Ovary (tissue), 7 donors: ENCODE measurements at regions not wholly inside any gene's neighbourhood (a gene's known extent, or its start where the extent isn't known, plus 50 kb on each side); places are given as distances from the start of the nearest gene placed in this dataset.

Experiments
- DNase-seq, 5 donors: peaks; one replicate each; pipeline ENCODE4 v3.0.0-alpha.2; 2019 to 2020
- H3K27ac ChIP-seq, 2 donors: fragments of 200-600 bp; one replicate each; pipeline versions ENCODE4 v1.5.1 to v1.8.0; 2019 to 2022
- H3K27me3 ChIP-seq: fragments of 200-600 bp; one replicate; pipeline ENCODE4 v1.8.0; 2022
- H3K36me3 ChIP-seq: fragments of 200-600 bp; sonication (generic); one replicate; pipeline ENCODE4 v1.5.1; 2019
- H3K4me1 ChIP-seq: one replicate; pipeline ENCODE4 v1.8.1; 2013; ENCODE audit warnings: mild to moderate bottlenecking, moderate library complexity; ENCODE audit not compliant: insufficient read depth
- H3K4me3 ChIP-seq: fragments of 200-600 bp; sonication (generic); one replicate; pipeline ENCODE4 v1.5.1; 2017
- H3K9me3 ChIP-seq, 2 donors: fragments of 200-600 bp in 1 of 2; sonication (generic) in 1 of 2; one replicate each; pipeline versions ENCODE4 v1.5.1 to v1.8.1; 2013 to 2019; ENCODE audit warnings: mild to moderate bottlenecking in 1 of 2, moderate library complexity in 1 of 2
- EP300 ChIP-seq: sonication (generic); formaldehyde crosslinking; IDR thresholded peaks from one replicate; pipeline ENCODE4 v1.6.1; 2017; ENCODE audit warnings: antibody characterized with exemption
- POLR2A ChIP-seq: fragments of 450-650 bp; IDR thresholded peaks from one replicate; pipeline ENCODE4 v1.6.1; 2017; ENCODE audit warnings: antibody characterized with exemption, mild to moderate bottlenecking, moderate library complexity
- WGBS, 3 donors: extraction: QIAGEN DNeasy Blood & Tissue Kit in 1 of 3; methylation state at CpG; one replicate each; pipeline versions ENCODE4 v1.1.5 to v1.1.7; 2013 to 2017; 5-methylcytosine and 5-hydroxymethylcytosine counted together
- intact Hi-C, 4 donors: fragments of 100-400 bp; cut with DNase I; formaldehyde crosslinking; loops; one replicate each; pipeline versions ENCODE4 v1.11.0 to v1.15.1; 2022 to 2023
- TF ChIP-seq, protein P1 (sequence below), 3 donors: fragments of 450-650 bp in 2 of 3; fragments of 200-600 bp in 1 of 3; IDR thresholded peaks; one replicate each; pipeline versions ENCODE4 v1.5.1 to v1.8.0; 2016 to 2022; ENCODE audit warnings: antibody characterized with exemption in 3 of 3, mild to moderate bottlenecking in 1 of 3
- donor health status: DM: no; HTN: no; CAD: no; lungs with moderate emphysema.
- donor health status: DM: no; HTN: no; CAD: no.
- donor health status: Bipolar disorder and iron deficiency.
- donor health status: DM: no; HTN: no; CAD: no.
- donor health status: DM: yes; HTN: yes; CAD: no.

DNA sequence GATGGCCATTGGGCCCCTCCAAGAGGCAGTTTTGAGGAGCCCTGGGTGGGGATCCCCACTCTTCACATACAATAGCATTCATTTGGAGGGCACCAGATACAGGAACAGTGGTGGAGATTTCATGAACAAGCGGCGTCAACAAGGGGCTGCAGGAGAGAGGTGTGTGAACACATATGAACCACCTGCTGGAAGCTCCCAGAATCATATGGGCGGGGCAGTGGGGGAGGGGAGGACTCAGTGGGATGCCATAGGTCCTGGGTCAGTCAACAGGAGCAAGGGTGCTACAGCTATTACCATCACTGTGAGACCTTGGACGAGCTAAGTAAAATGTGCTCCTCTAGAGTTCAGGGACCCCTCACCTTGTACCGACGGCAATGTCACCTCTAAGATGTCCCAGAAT lies 100.4 kb upstream of the IRF2BP2 start:
- Histone ChIP-seq H3K27me3 (no peaks in the 10 kb centered on the region), H3K9me3 (no peaks in the 10 kb centered on the region), H3K27ac (no peak overlapping the region), H3K4me3 (no peak overlapping the region), H3K4me1 (peaks cover 1% of the 10 kb centered on the region), H3K36me3 (no peaks in the 10 kb centered on the region)
- intact Hi-C loops: no loop called here
- DNase-seq: no peak
- WGBS, 3 donors: 95 to 98% (median 97%) methylated on average over 6 of the region's 6 CpGs
- TF ChIP-seq, protein P1, sequence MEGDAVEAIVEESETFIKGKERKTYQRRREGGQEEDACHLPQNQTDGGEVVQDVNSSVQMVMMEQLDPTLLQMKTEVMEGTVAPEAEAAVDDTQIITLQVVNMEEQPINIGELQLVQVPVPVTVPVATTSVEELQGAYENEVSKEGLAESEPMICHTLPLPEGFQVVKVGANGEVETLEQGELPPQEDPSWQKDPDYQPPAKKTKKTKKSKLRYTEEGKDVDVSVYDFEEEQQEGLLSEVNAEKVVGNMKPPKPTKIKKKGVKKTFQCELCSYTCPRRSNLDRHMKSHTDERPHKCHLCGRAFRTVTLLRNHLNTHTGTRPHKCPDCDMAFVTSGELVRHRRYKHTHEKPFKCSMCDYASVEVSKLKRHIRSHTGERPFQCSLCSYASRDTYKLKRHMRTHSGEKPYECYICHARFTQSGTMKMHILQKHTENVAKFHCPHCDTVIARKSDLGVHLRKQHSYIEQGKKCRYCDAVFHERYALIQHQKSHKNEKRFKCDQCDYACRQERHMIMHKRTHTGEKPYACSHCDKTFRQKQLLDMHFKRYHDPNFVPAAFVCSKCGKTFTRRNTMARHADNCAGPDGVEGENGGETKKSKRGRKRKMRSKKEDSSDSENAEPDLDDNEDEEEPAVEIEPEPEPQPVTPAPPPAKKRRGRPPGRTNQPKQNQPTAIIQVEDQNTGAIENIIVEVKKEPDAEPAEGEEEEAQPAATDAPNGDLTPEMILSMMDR (IDR thresholded peaks at IDR 0.05): no peak
- TF ChIP-seq POLR2A: no peak
- no peak for TF ChIP-seq EP300

DNA sequence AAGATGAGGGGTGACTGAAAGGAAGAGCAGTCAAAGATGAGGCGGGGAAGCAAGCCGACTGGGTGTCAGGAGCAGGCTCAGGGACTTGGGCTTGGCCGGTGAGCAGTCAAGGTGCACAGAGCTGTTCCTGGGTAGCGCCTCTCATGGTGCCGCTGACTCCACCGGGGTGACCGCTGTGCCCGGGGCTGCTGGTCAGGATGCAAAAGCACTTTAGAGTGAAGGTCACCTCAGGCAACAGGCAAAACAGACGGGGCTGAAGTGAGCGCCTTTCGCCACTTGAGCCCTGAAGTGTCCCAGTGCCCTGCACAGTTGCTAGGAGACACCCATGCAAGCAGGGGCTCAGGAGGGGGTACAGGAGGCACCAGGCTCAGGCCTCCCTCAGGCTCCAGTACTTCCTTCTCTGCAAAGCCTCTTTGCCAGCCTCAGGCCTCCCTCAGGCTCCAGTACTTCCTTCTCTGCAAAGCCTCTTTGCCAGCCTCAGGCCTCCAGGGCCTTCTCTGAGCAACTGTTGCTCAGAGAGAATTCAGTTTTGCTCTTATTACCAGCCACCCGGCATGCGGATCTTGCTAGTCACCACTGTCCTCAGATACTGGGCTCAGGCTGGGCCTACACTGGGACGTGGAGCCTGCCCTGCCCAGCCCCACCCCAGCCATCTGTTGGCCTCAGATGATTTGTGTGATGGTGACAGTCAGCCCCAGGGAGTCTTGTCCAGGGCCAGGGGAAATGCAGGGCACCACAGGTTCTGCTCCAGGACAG lies 99.7 kb upstream of the IRF2BP2 start:
- Histone ChIP-seq H3K36me3 (no peaks in the 10 kb centered on the region), H3K27ac (no peak overlapping the region), H3K4me1 (no peaks in the 10 kb centered on the region), H3K4me3 (no peak overlapping the region), H3K27me3 (no peaks in the 10 kb centered on the region), H3K9me3 (no peaks in the 10 kb centered on the region)
- intact Hi-C loops: no loop called here
- DNase-seq: no peak
- TF ChIP-seq POLR2A (no peak), EP300 (no peak)
- TF ChIP-seq, protein P1 (IDR thresholded peaks at IDR 0.05): no peak
- 93 to 96% (median 95%) methylated on average over 14 of the region's 14 CpGs for WGBS, 3 donors

GRCh38 chr1:234708700-234709395 lies 98.9 kb upstream of the IRF2BP2 start:
- no peak for DNase-seq
- intact Hi-C loops: no loop called here
- WGBS, 3 donors: 92 to 93% (median 92%) methylated on average over 9 of the region's 9 CpGs

DNA sequence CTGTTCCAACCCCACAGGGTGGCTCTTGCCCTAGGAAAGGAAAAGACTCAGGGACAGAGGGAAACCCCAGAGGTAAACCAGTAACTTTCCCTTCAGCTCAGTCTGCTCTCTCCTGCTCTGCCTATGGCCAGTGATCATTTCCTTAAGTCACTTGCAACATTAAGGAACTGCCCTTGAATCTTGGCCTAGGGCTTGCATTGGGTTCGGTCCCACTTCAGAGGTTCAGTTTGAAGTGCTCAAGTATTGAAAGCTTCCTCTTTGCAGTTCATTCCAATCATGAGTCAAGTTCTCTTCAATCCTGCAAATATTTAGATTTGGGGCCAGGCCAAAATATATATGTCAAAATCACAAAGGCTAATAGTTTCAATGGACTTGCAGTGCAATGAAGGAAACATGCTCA lies 97.7 kb upstream of the IRF2BP2 start:
- H3K36me3 ChIP-seq: no peaks in the 10 kb centered on the region
- H3K4me3 ChIP-seq: no peak overlapping the region
- intact Hi-C loops: no loop called here
- 79 to 92% (median 90%) methylated on average over 1 of the region's 1 CpG for WGBS, 3 donors
- no peaks in the 10 kb centered on the region for H3K4me1 ChIP-seq
- TF ChIP-seq POLR2A (no peak), EP300 (no peak)
- TF ChIP-seq, protein P1 (IDR thresholded peaks at IDR 0.05): no peak
- DNase-seq: no peak
- H3K9me3 ChIP-seq: no peaks in the 10 kb centered on the region
- H3K27ac ChIP-seq: no peak overlapping the region
- H3K27me3 ChIP-seq: no peaks in the 10 kb centered on the region

More at GRCh38 chr1:234708700-234709395, 98.9 kb upstream of the IRF2BP2 start:
- TF ChIP-seq, protein P1 (IDR thresholded peaks at IDR 0.05): no peak
- no peak for TF ChIP-seq POLR2A
- TF ChIP-seq EP300: no peak
- H3K4me3 ChIP-seq: no peak overlapping the region
- H3K36me3 ChIP-seq: no peaks in the 10 kb centered on the region
- no peaks in the 10 kb centered on the region for H3K4me1 ChIP-seq
- no peaks in the 10 kb centered on the region for H3K27me3 ChIP-seq
- H3K9me3 ChIP-seq: no peaks in the 10 kb centered on the region
- H3K27ac ChIP-seq: no peak overlapping the region
